Gastroesophageal sphincter (tissue), 3 donors: ENCODE measurements at regions not wholly inside any gene's neighbourhood (a gene's known extent, or its start where the extent isn't known, plus 50 kb on each side); places are given as distances from the start of the nearest gene placed in this dataset.

ENCODE experiments used
- EP300 ChIP-seq: sonication (generic); formaldehyde crosslinking; IDR thresholded peaks from one replicate; pipeline ENCODE4 v1.6.1; 2017; ENCODE audit warnings: antibody characterized with exemption, mild to moderate bottlenecking
- POLR2A ChIP-seq, 2 donors: fragments of 450-650 bp; IDR thresholded peaks; one replicate each; pipeline ENCODE4 v1.6.1; 2017; ENCODE audit warnings: antibody characterized with exemption in 2 of 2, mild to moderate bottlenecking in 2 of 2, moderate library complexity in 1 of 2
- POLR2AphosphoS5 ChIP-seq: sonication (generic); formaldehyde crosslinking; IDR thresholded peaks from one replicate; pipeline ENCODE4 v1.6.1; 2017; ENCODE audit warnings: antibody characterized with exemption
- TF ChIP-seq, protein P1 (sequence below), 4 experiments: fragments of 200-600 bp in 2 of 4; fragments of 450-650 bp in 2 of 4; sonication (generic) in 1 of 4; IDR thresholded peaks; one replicate each; pipeline ENCODE4 v1.5.1; 2017 to 2019; ENCODE audit warnings: antibody characterized with exemption in 4 of 4, mild to moderate bottlenecking in 2 of 4, moderate library complexity in 2 of 4

DNA sequence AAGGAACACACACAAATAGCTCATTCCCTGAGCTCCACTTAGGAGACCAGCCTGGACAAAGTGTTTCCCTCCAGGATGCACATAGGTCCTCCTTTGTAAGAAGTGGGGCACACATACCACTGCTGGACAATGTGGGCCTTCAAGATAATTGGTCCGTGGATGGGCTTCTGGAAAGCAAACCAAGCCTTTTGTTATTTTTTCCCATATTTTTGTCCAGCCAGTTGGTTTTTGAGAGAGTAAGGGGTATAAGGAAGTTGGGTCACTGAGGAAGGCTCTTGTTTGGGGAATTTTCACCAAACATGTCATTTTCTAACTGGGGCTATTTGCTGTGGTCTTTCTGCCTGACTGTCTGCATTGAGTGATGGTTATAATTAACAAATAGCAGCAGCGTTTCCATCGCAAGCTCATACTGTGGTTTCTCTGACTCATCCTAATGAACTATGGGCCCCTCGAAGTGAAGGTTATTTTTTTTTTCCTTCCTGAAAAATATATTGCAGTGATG lies 306.3 kb upstream of the DUSP10 start:
- TF ChIP-seq, protein P1, sequence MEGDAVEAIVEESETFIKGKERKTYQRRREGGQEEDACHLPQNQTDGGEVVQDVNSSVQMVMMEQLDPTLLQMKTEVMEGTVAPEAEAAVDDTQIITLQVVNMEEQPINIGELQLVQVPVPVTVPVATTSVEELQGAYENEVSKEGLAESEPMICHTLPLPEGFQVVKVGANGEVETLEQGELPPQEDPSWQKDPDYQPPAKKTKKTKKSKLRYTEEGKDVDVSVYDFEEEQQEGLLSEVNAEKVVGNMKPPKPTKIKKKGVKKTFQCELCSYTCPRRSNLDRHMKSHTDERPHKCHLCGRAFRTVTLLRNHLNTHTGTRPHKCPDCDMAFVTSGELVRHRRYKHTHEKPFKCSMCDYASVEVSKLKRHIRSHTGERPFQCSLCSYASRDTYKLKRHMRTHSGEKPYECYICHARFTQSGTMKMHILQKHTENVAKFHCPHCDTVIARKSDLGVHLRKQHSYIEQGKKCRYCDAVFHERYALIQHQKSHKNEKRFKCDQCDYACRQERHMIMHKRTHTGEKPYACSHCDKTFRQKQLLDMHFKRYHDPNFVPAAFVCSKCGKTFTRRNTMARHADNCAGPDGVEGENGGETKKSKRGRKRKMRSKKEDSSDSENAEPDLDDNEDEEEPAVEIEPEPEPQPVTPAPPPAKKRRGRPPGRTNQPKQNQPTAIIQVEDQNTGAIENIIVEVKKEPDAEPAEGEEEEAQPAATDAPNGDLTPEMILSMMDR (IDR thresholded peaks at IDR 0.05) = no peak
- TF ChIP-seq POLR2AphosphoS5 (no peak), POLR2A (IDR thresholded peaks at IDR 0.05) (no peak), EP300 (no peak)
